Liver (tissue), 3 donors: ENCODE measurements at regions not wholly inside any gene's neighbourhood (a gene's known extent, or its start where the extent isn't known, plus 50 kb on each side); places are given as distances from the start of the nearest gene placed in this dataset.

Experiments
- CTCF ChIP-seq: fragments of 150-350 bp; IDR thresholded peaks from 2 replicates; pipeline ENCODE4 v1.5.1; 2017; ENCODE audit warnings: improper control_type of control experiment, low read depth, low read length; ENCODE audit not compliant: missing input control
- HNF4G ChIP-seq: IDR thresholded peaks from 2 replicates; pipeline ENCODE4 v1.6.1; 2016; ENCODE audit warnings: antibody characterized with exemption
- MAX ChIP-seq: IDR thresholded peaks from 2 replicates; pipeline ENCODE4 v1.6.1; 2016; ENCODE audit warnings: antibody characterized with exemption
- RAD21 ChIP-seq, 2 donors: IDR thresholded peaks; 2 replicates each; pipeline ENCODE4 v1.6.1; 2016; ENCODE audit warnings: antibody characterized with exemption in 2 of 2, mild to moderate bottlenecking in 2 of 2
- TAF1 ChIP-seq: conservative IDR thresholded peaks from 2 replicates; pipeline ENCODE4 v1.6.1; 2016; ENCODE audit warnings: antibody characterized with exemption, mild to moderate bottlenecking
- donor health status: healthy.
- donor health status: healthy.

DNA sequence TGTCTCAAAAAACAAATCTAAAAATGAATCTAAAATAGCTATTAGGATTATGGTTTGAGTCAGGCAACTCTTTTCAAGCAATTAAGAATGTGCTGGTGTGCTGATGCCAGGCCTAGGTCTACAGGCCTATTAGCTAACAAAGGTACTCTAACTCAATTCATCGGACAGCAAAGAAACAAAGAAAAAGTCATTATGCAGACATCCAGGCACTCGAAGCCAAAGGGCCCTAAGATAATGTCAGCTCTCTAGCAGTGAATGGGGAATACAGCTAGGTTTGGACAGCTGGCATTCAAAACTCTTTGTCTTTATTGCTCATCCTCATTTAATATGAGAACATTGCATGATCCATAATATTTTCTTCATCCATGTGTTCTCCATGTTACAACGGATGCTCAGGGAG lies 108.5 kb downstream of the TMEM114 start:
- TF ChIP-seq TAF1 (no peak), RAD21 (IDR thresholded peaks at IDR 0.05) (no peak), CTCF (no peak), HNF4G (no peak), MAX (no peak)
